ENCODE measurements at regions not wholly inside any gene's neighbourhood (a gene's known extent, or its start where the extent isn't known, plus 50 kb on each side); places are given as distances from the start of the nearest gene placed in this dataset.

GRCh38 chrX:124573468-124573867 is 227.1 kb downstream of the SH2D1A start:
- no peak for TF ChIP-seq TAF1 (IDR thresholded peaks at IDR 0.05; ENCODE audit: low read depth, low read length)
- TF ChIP-seq POLR2A (IDR thresholded peaks at IDR 0.05; ENCODE audit: low read depth, low read length) = no peak
- TF ChIP-seq SPI1 (IDR thresholded peaks at IDR 0.05; ENCODE audit: low read depth, low read length) = no peak

Data from GM12891 (cell line).